Heart left ventricle (tissue), 13 donors: ENCODE measurements at regions not wholly inside any gene's neighbourhood (a gene's known extent, or its start where the extent isn't known, plus 50 kb on each side); places are given as distances from the start of the nearest gene placed in this dataset.

Experiments
- POLR2A ChIP-seq, 2 donors: fragments of 450-650 bp; IDR thresholded peaks; one replicate each; pipeline ENCODE4 v1.6.1; 2017; ENCODE audit warnings: antibody characterized with exemption in 2 of 2, mild to moderate bottlenecking in 2 of 2, moderate library complexity in 2 of 2
- TF ChIP-seq, protein P1 (sequence below), 12 donors: fragments of 200-600 bp; sonication (generic) in 4 of 12; IDR thresholded peaks; one replicate each; pipeline versions ENCODE4 v1.5.0 to v1.8.0; 2018 to 2022; ENCODE audit warnings: antibody characterized with exemption in 12 of 12, mild to moderate bottlenecking in 5 of 12
- donor health status: ischemic (EF 13 %, LVEDD 7.1; RV severe dilation, severe dysfunction).
- donor health status: DM: no; HTN: yes; CAD: no.
- donor health status: DM: no; HTN: no; CAD: no.
- donor health status: ischemic (EF 25% LVEDD 6.9; RV normal size, moderate dysfunction).
- donor health status: ischemic (EF 25% LVEDD 5.7; RV mildly dilated, moderate dysfunction).
- donor health status: ischemic (EF 35%, LVEDD 5.7; RV mildly dilated, moderate dysfunction).
- donor health status: nonischemic (EF 11% LVEDD 7.7; RV severe dilation, severe dysfunction).
- donor health status: DM: yes; HTN: yes; CAD: no.
- donor health status: PGD.
- donor health status: ischemic (EF 29% LVEDD 5.4; RV normal size, mild dysfunction).
- donor health status: nonischemic (EF 23%, LVEDD 6.1; RV moderate dilation, normal function).

DNA sequence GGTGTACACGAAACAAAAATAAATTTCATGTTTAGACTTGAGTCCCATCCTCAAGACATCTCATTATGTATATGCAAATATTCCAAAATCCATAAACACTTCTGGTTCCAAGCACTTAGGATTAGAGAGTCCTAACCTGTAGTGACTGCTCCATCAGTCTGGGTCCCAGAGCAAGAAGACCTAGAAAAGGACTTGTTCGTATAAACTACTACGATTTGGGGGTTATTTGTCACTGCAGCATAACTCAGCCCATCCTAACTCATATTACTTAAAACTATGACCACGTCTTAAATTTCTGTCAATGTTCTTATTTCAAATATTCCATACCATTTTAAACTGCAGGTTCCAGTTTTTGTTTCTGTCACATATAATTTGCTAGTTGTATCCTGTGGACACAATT is 463.0 kb downstream of the AGTPBP1 start:
- TF ChIP-seq, protein P1, sequence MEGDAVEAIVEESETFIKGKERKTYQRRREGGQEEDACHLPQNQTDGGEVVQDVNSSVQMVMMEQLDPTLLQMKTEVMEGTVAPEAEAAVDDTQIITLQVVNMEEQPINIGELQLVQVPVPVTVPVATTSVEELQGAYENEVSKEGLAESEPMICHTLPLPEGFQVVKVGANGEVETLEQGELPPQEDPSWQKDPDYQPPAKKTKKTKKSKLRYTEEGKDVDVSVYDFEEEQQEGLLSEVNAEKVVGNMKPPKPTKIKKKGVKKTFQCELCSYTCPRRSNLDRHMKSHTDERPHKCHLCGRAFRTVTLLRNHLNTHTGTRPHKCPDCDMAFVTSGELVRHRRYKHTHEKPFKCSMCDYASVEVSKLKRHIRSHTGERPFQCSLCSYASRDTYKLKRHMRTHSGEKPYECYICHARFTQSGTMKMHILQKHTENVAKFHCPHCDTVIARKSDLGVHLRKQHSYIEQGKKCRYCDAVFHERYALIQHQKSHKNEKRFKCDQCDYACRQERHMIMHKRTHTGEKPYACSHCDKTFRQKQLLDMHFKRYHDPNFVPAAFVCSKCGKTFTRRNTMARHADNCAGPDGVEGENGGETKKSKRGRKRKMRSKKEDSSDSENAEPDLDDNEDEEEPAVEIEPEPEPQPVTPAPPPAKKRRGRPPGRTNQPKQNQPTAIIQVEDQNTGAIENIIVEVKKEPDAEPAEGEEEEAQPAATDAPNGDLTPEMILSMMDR (IDR thresholded peaks at IDR 0.05): no peak
- TF ChIP-seq POLR2A (IDR thresholded peaks at IDR 0.05): no peak
